ENCODE measurements at regions not wholly inside any gene's neighbourhood (a gene's known extent, or its start where the extent isn't known, plus 50 kb on each side); places are given as distances from the start of the nearest gene placed in this dataset.
"Not testable (repeated sequence)": the region's sequence is repeated elsewhere in the genome, so short reads cannot be mapped to it uniquely, and the experiment has no call there.

- DNase-seq (ENCODE audit: low read depth in 2 of 3, low spot score in 2 of 3) = no peak
These were observed 65.2 kb downstream of the DMRT2 start for GRCh38 chr9:1115370-1115769.

- DNase-seq (ENCODE audit: low read depth in 2 of 3, low spot score in 2 of 3) = no peak
These were observed 67.3 kb downstream of the DMRT2 start for GRCh38 chr9:1117439-1117838.

- DNase-seq (ENCODE audit: low read depth in 2 of 3, low spot score in 2 of 3) = no peak
These were observed 70.5 kb downstream of the DMRT2 start for GRCh38 chr9:1120500-1121165.

- no peak for DNase-seq (ENCODE audit: low read depth in 2 of 3, low spot score in 2 of 3)
These were observed 75.6 kb downstream of the DMRT2 start for GRCh38 chr9:1125741-1126140.

- DNase-seq (ENCODE audit: low read depth in 2 of 3, low spot score in 2 of 3) = peak in 2 of 3 donors; percentile 18 to 68
These were observed 77.9 kb downstream of the DMRT2 start for GRCh38 chr9:1128046-1128445.

- DNase-seq (ENCODE audit: low read depth in 2 of 3, low spot score in 2 of 3) = no peak
These were observed 79.2 kb downstream of the DMRT2 start for GRCh38 chr9:1129382-1129781.

GRCh38 chr9:1140057-1140456, 89.9 kb downstream of the DMRT2 start:
- no peak for DNase-seq (ENCODE audit: low read depth in 2 of 3, low spot score in 2 of 3)

GRCh38 chr9:1151691-1152090, 101.5 kb downstream of the DMRT2 start:
- no peak for DNase-seq (ENCODE audit: low read depth in 2 of 3, low spot score in 2 of 3)

GRCh38 chr9:1152171-1152570, 102.0 kb downstream of the DMRT2 start:
- no peak for DNase-seq (ENCODE audit: low read depth in 2 of 3, low spot score in 2 of 3)

GRCh38 chr9:1154739-1155138, 104.6 kb downstream of the DMRT2 start:
- DNase-seq (ENCODE audit: low read depth in 2 of 3, low spot score in 2 of 3) = no peak

- DNase-seq (ENCODE audit: low read depth in 2 of 3, low spot score in 2 of 3) = no peak
These were observed 105.4 kb downstream of the DMRT2 start for GRCh38 chr9:1155602-1156001.

GRCh38 chr9:1156794-1157550, 106.8 kb downstream of the DMRT2 start:
- DNase-seq (ENCODE audit: low read depth in 2 of 3, low spot score in 2 of 3) = no peak

GRCh38 chr9:1157836-1158235, 107.7 kb downstream of the DMRT2 start:
- no peak for DNase-seq (ENCODE audit: low read depth in 2 of 3, low spot score in 2 of 3)

- no peak for DNase-seq (ENCODE audit: low read depth in 2 of 3, low spot score in 2 of 3)
These were observed 120.8 kb downstream of the DMRT2 start for GRCh38 chr9:1170918-1171317.

- peak in 2 of 3 donors; percentile 10 to 77 for DNase-seq (ENCODE audit: low read depth in 2 of 3, low spot score in 2 of 3)
These were observed 121.4 kb downstream of the DMRT2 start for GRCh38 chr9:1171546-1171945.

- DNase-seq (ENCODE audit: low read depth in 2 of 3, low spot score in 2 of 3) = no peak
These were observed 123.1 kb downstream of the DMRT2 start for GRCh38 chr9:1173211-1173610.

- no peak for DNase-seq (ENCODE audit: low read depth in 2 of 3, low spot score in 2 of 3)
These were observed 123.8 kb downstream of the DMRT2 start for GRCh38 chr9:1173993-1174392.

- no peak for DNase-seq (ENCODE audit: low read depth in 2 of 3, low spot score in 2 of 3)
These were observed 129.2 kb downstream of the DMRT2 start for GRCh38 chr9:1179366-1179765.

- DNase-seq (ENCODE audit: low read depth in 2 of 3, low spot score in 2 of 3) = no peak
These were observed 134.0 kb downstream of the DMRT2 start for GRCh38 chr9:1184146-1184545.

GRCh38 chr9:1187137-1187536, 137.0 kb downstream of the DMRT2 start:
- not testable (repeated sequence) for DNase-seq (ENCODE audit: low read depth in 2 of 3, low spot score in 2 of 3)

GRCh38 chr9:1195636-1196035, 145.5 kb downstream of the DMRT2 start:
- not testable (repeated sequence) for DNase-seq (ENCODE audit: low read depth in 2 of 3, low spot score in 2 of 3)

- no peak for DNase-seq (ENCODE audit: low read depth in 2 of 3, low spot score in 2 of 3)
These were observed 147.9 kb downstream of the DMRT2 start for GRCh38 chr9:1198085-1198484.

Measured in hematopoietic multipotent progenitor cell (in vitro differentiated cells).